COLO668 (cell line): ENCODE measurements at regions not wholly inside any gene's neighbourhood (a gene's known extent, or its start where the extent isn't known, plus 50 kb on each side); places are given as distances from the start of the nearest gene placed in this dataset.

Source experiments
- DNase-seq: peaks from one replicate; lab custom pipeline; 2025; ENCODE audit not compliant: unreplicated experiment; lab: John Stamatoyannopoulos, UW

- DNase-seq, result no peak
These were observed 102.7 kb upstream of the TOP1 start for GRCh38 chr20:40925829-40926510.

DNA sequence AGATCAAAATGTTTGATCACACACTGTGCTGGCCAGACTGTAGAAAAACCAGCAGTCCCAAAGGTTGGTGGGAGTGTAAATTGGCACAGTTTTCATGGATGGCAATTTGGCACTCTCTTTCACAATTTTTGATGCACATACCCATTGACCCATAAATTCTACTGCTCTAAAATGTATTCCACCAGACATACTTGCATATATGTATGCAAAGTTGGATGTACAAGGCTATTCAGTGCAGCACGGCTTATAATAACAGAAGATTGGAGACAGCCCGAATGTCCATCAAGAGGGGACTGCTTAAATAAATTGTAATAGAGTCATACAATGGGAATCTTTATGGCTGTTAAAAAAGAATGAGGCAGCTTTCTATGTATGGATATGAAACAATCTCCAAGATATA is 101.7 kb upstream of the TOP1 start:
- no peak for DNase-seq

- no peak for DNase-seq
These were observed 98.1 kb upstream of the TOP1 start for GRCh38 chr20:40930561-40930960.

DNA sequence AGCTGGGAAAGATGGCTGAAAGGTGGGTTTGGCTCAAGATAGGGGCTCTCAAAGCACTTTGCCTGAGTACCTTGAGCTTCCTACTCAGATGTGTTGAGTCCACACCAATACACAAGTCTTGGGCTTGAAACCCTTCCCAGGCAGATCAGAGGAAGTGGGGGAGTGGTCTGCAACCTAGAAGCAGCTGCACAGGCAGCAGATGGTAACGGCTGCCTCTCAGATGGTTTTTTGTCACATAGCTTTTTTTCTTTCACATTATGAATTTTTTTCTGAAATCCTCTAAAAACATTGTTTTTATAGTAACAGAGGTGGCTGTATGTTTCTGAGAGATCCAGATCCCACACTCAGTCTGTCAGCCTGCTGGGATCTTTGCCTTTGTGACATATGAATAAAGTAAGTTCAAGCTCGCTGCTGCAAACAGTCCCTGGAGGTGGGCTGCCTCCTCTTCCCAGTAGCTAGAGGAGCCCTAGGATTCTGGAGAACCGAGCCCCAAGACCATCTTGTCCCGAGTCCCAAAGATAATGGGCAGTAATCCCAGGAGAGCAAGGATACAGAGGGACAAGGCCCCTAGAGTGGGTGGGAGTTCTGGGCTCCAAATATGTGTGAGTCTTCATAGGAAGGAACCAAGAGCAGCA is 97.1 kb upstream of the TOP1 start:
- no peak for DNase-seq

GRCh38 chr20:40932436-40932835 is 96.2 kb upstream of the TOP1 start:
- no peak for DNase-seq

DNA sequence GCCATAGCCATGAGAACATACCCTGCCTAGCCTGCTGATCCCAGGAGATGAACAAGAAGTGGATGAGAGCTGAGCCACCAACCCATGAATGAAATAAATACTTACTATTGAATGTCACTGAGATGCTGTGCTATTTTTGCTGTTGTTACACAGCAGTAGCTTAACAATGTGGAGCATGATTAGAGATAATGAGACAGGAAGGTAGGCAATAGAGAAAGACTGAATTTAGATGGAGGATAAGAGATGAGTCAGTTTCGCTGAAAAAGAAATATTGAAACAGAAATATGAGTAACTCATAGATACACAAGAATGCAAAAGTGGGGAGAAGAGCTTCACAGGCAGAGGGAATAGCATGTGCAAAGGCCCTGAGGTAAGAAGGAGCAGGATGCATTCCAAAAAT is 94.9 kb upstream of the TOP1 start:
- no peak for DNase-seq

DNA sequence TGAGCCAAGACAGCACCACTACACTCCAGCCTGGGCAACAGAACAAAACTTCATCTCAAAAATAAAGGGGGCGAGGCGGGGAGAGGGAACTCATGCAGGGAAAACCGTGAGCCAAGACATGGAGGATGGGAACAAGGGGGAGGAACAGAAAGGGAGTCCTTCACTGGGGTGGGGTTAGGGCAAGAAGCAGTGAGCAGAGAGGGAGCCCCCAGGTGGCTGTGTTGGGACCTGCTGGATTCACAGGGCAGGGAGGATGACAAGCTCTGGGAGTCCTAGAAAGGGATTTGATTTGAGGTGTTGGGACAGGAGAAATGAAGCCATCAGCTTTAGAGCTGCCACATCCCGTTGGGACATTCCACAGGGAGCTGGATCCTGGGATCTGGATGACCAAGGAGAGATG is 90.6 kb upstream of the TOP1 start:
- no peak for DNase-seq

GRCh38 chr20:40939667-40940066 is 89.0 kb upstream of the TOP1 start:
- no peak for DNase-seq

- DNase-seq, result no peak
These were observed 87.5 kb upstream of the TOP1 start for GRCh38 chr20:40941133-40941610.

DNA sequence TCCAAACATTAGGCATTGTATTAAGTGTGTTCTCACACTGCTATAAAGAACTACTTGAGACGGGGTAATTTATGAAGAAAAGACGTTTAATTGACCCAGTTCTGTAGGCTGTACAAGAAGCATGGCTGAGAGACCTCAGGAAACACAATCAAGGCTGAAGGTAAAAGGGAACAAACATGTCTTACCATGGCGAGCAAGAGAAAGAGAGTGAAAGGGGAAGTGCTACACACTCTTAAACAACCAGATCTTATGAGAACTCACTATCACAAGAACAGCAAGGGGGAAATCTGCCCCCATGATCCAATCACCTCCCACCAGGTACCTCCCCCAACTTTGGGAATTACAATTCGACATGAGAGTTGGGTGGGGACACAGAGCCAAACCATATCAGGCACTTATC is 86.6 kb upstream of the TOP1 start:
- DNase-seq, result no peak

- no peak for DNase-seq
These were observed 85.8 kb upstream of the TOP1 start for GRCh38 chr20:40942775-40943174.

DNA sequence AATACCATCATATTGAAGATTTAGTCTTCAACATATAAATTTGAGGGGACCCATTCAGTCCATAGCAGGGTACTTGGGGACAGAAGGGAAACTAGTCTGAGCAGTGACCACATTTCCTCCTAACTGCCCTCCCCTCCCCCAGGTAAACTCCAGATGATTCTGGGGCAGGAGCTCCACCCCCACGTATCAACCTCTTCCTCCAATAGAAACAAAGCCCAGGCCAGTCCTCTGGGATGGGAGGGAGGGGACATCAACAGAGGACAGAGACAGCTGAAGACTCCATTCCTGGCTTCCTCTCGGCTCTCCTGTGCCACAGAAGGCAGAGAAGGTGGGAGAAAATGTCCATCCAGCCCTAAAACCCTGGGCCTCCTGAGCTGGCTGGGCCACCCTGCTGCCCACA is 85.0 kb upstream of the TOP1 start:
- DNase-seq, result no peak

GRCh38 chr20:40945189-40945588 is 83.4 kb upstream of the TOP1 start:
- DNase-seq, result no peak

- DNase-seq, result no peak
These were observed 82.7 kb upstream of the TOP1 start for GRCh38 chr20:40945754-40946450.

DNA sequence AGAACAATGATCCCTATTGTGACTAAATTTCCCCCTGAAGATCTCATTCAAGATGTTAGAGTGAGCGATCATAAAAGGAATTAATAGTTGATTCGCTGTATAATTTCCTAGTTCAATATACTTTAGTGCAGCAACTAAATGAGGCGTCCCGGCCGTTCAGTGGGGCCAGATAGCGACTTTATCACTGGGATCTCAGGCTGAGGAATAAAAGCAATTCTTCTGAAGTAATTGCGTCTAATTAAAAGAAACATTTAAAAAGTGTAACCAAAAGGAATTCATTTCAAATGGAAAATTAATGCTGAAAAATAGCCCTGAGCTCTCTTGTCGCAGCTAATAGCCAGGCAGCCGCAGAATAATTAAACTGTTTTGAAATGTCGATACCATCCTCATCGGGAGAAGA is 82.2 kb upstream of the TOP1 start:
- DNase-seq, result no peak

DNA sequence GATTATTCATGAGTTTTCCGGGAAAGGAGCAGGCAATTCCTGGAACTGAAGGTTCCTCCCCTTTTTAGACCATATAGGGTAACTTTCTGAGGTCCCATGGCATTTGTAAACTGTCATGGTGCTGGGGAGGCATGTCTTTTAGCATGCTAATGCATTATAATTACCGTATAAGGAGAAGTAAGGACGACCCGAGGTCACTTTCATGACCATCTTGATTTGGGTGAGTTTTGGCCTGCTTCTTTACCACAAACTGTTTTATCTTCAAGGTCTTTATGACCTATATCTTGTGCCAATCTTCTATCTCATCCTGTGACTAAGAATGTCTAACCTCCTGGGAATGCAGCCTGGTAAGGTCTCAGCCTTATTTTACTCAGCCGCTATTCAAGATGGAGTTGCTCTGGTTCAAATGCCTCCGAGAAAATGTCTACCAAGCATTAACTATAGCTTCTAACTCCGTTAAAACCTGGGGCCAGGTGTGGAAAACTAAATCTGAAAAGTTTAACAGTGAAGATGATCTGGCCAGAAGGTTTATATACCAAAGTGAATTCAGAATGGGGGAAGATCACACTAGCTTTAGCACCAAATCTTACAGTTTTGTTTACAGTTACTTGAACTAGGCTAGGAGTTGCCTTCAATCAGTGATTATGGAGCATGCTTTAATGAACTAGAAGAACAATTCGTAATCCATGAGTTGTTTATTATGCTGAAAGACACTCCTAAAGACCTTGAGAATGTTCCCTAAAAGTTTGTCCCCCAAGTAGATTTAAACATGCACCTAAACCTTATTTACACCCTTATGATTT is 80.0 kb upstream of the TOP1 start:
- DNase-seq, result no peak

DNA sequence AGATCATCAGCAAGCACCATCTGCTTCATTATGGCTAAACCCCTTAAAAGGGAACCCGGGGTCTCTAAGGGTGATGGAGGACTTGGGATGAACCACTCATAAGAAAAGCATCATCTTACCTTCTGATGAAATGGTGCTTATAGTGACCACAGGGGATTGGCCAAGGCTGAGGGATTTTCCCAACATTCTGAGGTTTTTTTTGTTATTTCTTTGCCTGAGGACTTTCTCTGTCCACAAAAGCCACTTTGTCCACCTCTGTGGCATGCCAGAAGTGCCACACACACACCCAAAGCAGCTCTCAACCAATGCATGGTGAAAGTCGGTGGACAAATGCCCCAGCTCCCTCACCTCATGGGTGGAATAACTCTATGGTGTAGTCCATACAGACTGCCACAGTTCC is 79.3 kb upstream of the TOP1 start:
- DNase-seq, result no peak

DNA sequence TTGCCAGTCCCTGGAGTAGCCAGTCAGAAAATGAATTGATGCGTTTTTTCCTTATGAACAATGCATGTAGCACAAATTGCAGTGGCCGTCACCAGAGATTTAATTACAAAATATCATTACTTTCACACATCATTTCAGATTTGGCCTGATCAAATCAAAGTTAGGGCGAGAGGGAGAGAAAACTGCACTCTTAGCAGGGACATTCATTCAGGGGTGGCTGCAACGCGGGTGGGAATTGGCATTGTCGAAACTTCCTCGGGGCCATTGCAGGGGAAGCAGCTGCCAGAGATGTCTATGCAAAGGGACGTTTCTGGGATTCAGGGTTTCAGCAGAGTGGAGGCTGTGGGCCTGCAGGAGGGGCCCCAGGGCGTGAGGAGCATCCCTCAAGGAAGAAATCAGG is 76.5 kb upstream of the TOP1 start:
- no peak for DNase-seq

DNA sequence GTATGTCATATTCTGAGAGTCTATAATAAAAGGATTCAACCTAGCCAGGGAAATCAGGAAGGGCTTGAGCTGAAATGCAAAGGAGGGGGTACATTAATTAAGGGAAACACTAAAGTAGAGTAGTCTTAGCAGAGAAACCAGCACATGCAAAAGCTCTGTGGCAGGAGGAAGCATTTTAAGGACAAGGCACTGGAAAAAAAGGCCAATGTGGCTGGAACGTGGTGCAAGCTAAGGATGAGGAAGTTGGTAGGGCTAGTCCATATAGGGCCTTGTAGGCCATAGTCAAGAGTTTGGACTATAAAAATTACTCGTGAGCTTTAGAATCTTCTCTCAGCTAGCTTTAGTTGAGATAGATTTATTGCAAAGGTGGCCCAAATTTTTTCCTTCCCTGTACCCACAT is 75.2 kb upstream of the TOP1 start:
- no peak for DNase-seq

GRCh38 chr20:40953856-40954255 is 74.8 kb upstream of the TOP1 start:
- no peak for DNase-seq

- DNase-seq, result no peak
These were observed 74.0 kb upstream of the TOP1 start for GRCh38 chr20:40954521-40955165.
